MM.1S (cell line): ENCODE measurements at regions not wholly inside any gene's neighbourhood (a gene's known extent, or its start where the extent isn't known, plus 50 kb on each side); places are given as distances from the start of the nearest gene placed in this dataset.

ENCODE experiments used
- DNase-seq: peaks from one replicate; pipeline ENCODE4 v3.0.0-alpha.2; 2015
- H2AFZ ChIP-seq: fragments of 300-600 bp; sonication (generic); 2 replicates; pipeline ENCODE4 v1.6.0; 2016; ENCODE audit warnings: antibody characterized with exemption, low read length
- H3F3A ChIP-seq: fragments of 300-600 bp; sonication (generic); 2 replicates; pipeline ENCODE4 v1.6.1; 2016; ENCODE audit warnings: mild to moderate bottlenecking, antibody characterized with exemption, low read length, moderate library complexity, mixed read lengths; ENCODE audit not compliant: insufficient read depth
- H3K27ac ChIP-seq: fragments of 300-600 bp; sonication (generic); 2 replicates; pipeline ENCODE4 v1.5.1; 2016; ENCODE audit warnings: mild to moderate bottlenecking, low read length
- H3K27me3 ChIP-seq: fragments of 300-600 bp; sonication (generic); replicated peaks from 2 replicates; pipeline ENCODE4 v1.6.0; 2016; ENCODE audit warnings: low read length; ENCODE audit not compliant: insufficient read depth
- H3K36me3 ChIP-seq: fragments of 300-600 bp; sonication (generic); replicated peaks from 2 replicates; pipeline ENCODE4 v1.6.1; 2016; ENCODE audit warnings: mild to moderate bottlenecking, low read length, mixed read lengths; ENCODE audit not compliant: insufficient read depth
- H3K4me1 ChIP-seq: fragments of 300-600 bp; sonication (generic); 2 replicates; pipeline ENCODE4 v1.6.1; 2016; ENCODE audit warnings: low read length, mixed read lengths
- H3K4me2 ChIP-seq: fragments of 300-600 bp; sonication (generic); 2 replicates; pipeline ENCODE4 v1.6.0; 2016; ENCODE audit warnings: low read depth, low read length
- H3K4me3 ChIP-seq: fragments of 300-600 bp; sonication (generic); 2 replicates; pipeline ENCODE4 v1.5.1; 2016; ENCODE audit warnings: low read length, mixed read lengths
- H3K79me2 ChIP-seq: fragments of 300-600 bp; sonication (generic); 2 replicates; pipeline ENCODE4 v1.6.1; 2016; ENCODE audit warnings: mixed run types, low read length, mixed read lengths
- H3K9ac ChIP-seq: fragments of 300-600 bp; sonication (generic); 2 replicates; pipeline ENCODE4 v1.6.1; 2016; ENCODE audit warnings: low read length, mixed read lengths
- H3K9me2 ChIP-seq: fragments of 300-600 bp; sonication (generic); replicated peaks from 2 replicates; pipeline ENCODE4 v1.6.1; 2016; ENCODE audit warnings: mild to moderate bottlenecking, low read length, mixed read lengths; ENCODE audit not compliant: insufficient read depth
- H3K9me3 ChIP-seq: fragments of 300-600 bp; sonication (generic); replicated peaks from 2 replicates; pipeline ENCODE4 v1.6.1; 2016; ENCODE audit warnings: mild to moderate bottlenecking, low read length, mixed read lengths; ENCODE audit not compliant: insufficient read depth
- H4K20me1 ChIP-seq: fragments of 300-600 bp; sonication (generic); 2 replicates; pipeline ENCODE4 v1.6.1; 2016; ENCODE audit warnings: mild to moderate bottlenecking, low read length, moderate library complexity, mixed read lengths; ENCODE audit not compliant: insufficient read depth
- EZH2 ChIP-seq: fragments of 300-600 bp; sonication (generic); optimal IDR thresholded peaks from 2 replicates; pipeline ENCODE3; 2017; ENCODE audit warnings: low read depth, mild to moderate bottlenecking, antibody characterized with exemption, low read length, mixed read lengths
- EZH2phosphoT487 ChIP-seq: fragments of 300-600 bp; sonication (generic); IDR thresholded peaks from 2 replicates; pipeline ENCODE4 v1.6.1; 2018; ENCODE audit warnings: antibody characterized with exemption, low read length
- TF ChIP-seq, protein P1 (sequence below): fragments of 300-600 bp; sonication (generic); IDR thresholded peaks from 2 replicates; pipeline ENCODE4 v1.5.1; 2016; ENCODE audit warnings: antibody characterized with exemption, low read length, mixed read lengths

DNA sequence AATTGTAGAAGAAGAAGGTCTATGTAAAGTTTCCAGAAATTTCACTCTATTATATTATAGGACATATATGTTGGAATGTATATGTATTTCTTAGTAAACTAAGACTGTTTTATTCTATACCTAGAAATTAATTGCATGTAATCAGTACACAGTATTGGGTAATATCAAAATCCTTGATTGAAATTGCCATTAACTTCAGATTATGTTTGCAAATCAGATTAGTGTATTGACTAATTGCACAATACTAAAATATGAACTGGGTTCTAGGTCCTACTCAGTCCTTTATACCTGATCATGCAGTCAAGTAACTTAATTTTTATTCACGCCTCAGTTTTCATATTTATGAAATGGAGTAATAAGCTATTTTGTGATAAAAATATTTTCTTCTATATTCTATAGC is 950.3 kb upstream of the ADGRL3 start:
- no peaks in the 10 kb centered on the region for H3F3A ChIP-seq
- H3K4me3 ChIP-seq, result no peak overlapping the region
- H3K4me1 ChIP-seq, result no peaks in the 10 kb centered on the region
- H3K4me2 ChIP-seq, result no peak overlapping the region
- H3K27ac ChIP-seq, result no peak overlapping the region
- no peaks in the 10 kb centered on the region for H3K36me3 ChIP-seq
- TF ChIP-seq EZH2phosphoT487 (no peak), EZH2 (no peak)
- TF ChIP-seq, protein P1, sequence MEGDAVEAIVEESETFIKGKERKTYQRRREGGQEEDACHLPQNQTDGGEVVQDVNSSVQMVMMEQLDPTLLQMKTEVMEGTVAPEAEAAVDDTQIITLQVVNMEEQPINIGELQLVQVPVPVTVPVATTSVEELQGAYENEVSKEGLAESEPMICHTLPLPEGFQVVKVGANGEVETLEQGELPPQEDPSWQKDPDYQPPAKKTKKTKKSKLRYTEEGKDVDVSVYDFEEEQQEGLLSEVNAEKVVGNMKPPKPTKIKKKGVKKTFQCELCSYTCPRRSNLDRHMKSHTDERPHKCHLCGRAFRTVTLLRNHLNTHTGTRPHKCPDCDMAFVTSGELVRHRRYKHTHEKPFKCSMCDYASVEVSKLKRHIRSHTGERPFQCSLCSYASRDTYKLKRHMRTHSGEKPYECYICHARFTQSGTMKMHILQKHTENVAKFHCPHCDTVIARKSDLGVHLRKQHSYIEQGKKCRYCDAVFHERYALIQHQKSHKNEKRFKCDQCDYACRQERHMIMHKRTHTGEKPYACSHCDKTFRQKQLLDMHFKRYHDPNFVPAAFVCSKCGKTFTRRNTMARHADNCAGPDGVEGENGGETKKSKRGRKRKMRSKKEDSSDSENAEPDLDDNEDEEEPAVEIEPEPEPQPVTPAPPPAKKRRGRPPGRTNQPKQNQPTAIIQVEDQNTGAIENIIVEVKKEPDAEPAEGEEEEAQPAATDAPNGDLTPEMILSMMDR, result no peak
- H3K79me2 ChIP-seq, result no peaks in the 10 kb centered on the region
- DNase-seq, result no peak
- H4K20me1 ChIP-seq, result no peaks in the 10 kb centered on the region
- H3K9me2 ChIP-seq, result no peaks in the 10 kb centered on the region; the same call in 1 of the 2 replicates
- H3K27me3 ChIP-seq, result no peaks in the 10 kb centered on the region
- H2AFZ ChIP-seq, result no peak overlapping the region
- no peak overlapping the region for H3K9ac ChIP-seq
- no peaks in the 10 kb centered on the region for H3K9me3 ChIP-seq

DNA sequence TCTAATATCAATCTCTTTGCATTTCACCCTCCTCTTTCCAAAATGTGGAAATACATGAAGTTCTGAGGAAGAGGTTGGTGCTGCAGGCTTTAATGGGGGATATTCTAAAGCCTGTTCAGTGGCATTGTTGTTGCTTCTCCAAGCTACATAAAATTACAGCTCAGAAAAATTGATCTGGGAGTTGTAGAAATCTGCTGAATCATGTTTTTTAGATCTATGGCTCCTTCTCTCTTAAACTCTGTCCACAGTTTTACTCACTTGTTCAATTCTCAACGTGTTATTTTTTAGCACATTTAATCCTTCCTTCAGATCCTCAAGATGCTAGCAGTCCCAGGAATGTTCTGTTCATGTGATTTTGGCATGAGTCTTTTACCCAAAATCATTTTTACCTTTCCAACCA is 949.5 kb upstream of the ADGRL3 start:
- H2AFZ ChIP-seq, result no peak overlapping the region

DNA sequence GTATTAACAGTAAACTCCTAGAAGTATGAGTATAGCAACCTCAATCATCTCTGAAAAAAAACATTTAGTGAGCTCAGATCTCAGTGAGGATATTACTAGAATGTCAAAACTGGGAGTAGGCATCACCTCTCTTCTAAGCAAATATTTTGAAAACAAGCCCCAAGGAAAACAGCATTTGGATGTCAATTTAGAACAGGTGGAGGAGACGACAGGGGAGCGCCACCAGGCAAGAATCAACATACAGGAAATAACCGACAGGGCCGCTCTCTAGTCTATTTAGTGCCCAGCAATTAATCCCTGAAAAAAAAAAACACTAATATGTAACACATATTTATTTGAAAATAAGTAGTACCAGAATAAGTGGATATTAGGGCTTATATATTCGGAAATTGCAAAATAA is 940.3 kb upstream of the ADGRL3 start:
- TF ChIP-seq EZH2 (no peak), EZH2phosphoT487 (no peak)
- TF ChIP-seq, protein P1, result no peak

More for the DNA sequence above, 949.5 kb upstream of the ADGRL3 start:
- TF ChIP-seq, protein P1, result no peak
- TF ChIP-seq EZH2phosphoT487, result no peak
- no peak for TF ChIP-seq EZH2
- no peaks in the 10 kb centered on the region for H3K36me3 ChIP-seq
- H3K27ac ChIP-seq, result no peak overlapping the region
- H3K79me2 ChIP-seq, result no peaks in the 10 kb centered on the region
- H3K9me2 ChIP-seq, result no peaks in the 10 kb centered on the region; the same call in 1 of the 2 replicates
- DNase-seq, result no peak
- no peaks in the 10 kb centered on the region for H3K27me3 ChIP-seq
- no peaks in the 10 kb centered on the region for H3K9me3 ChIP-seq
- H3K9ac ChIP-seq, result no peak overlapping the region
- H3F3A ChIP-seq, result no peaks in the 10 kb centered on the region
- H3K4me3 ChIP-seq, result no peak overlapping the region
- H3K4me2 ChIP-seq, result no peak overlapping the region
- H3K4me1 ChIP-seq, result no peaks in the 10 kb centered on the region
- H4K20me1 ChIP-seq, result no peaks in the 10 kb centered on the region

More for the DNA sequence above, 940.3 kb upstream of the ADGRL3 start:
- H3K27me3 ChIP-seq, result no peaks in the 10 kb centered on the region
- no peak overlapping the region for H2AFZ ChIP-seq
- no peak overlapping the region for H3K9ac ChIP-seq
- no peaks in the 10 kb centered on the region for H3K36me3 ChIP-seq
- H4K20me1 ChIP-seq, result no peaks in the 10 kb centered on the region
- no peak overlapping the region for H3K4me3 ChIP-seq
- H3K4me1 ChIP-seq, result no peaks in the 10 kb centered on the region
- H3K27ac ChIP-seq, result no peak overlapping the region
- no peak for DNase-seq
- no peak overlapping the region for H3K4me2 ChIP-seq
- no peaks in the 10 kb centered on the region for H3K9me2 ChIP-seq
- no peaks in the 10 kb centered on the region for H3K9me3 ChIP-seq
- H3F3A ChIP-seq, result no peaks in the 10 kb centered on the region
- H3K79me2 ChIP-seq, result no peaks in the 10 kb centered on the region
